Right lobe of liver (tissue), 6 donors: ENCODE measurements at regions not wholly inside any gene's neighbourhood (a gene's known extent, or its start where the extent isn't known, plus 50 kb on each side); places are given as distances from the start of the nearest gene placed in this dataset.

ENCODE experiments used
- ATAC-seq, 4 donors: fragments of 200-7000 bp; cut with Tn5 transposase; one replicate each; pipeline ENCODE4 v1.9.1; 2020; ENCODE audit warnings: mild to moderate bottlenecking in 4 of 4, moderate library complexity in 4 of 4
- DNase-seq, 3 donors: peaks; one replicate each; pipeline ENCODE4 v3.0.0-alpha.2; 2020
- H3K27ac ChIP-seq, 3 donors: fragments of 200-600 bp; one replicate each; pipeline ENCODE4 v1.8.0; 2022
- H3K27me3 ChIP-seq, 2 donors: fragments of 200-600 bp; one replicate each; pipeline ENCODE4 v1.8.0; 2022
- H3K36me3 ChIP-seq, 4 donors: fragments of 200-600 bp; sonication (generic) in 1 of 4; one replicate each; pipeline versions ENCODE4 v1.5.1 to v1.8.0; 2017 to 2022; ENCODE audit warnings: control low read depth in 1 of 4
- H3K4me1 ChIP-seq, 4 donors: fragments of 200-600 bp; sonication (generic) in 1 of 4; one replicate each; pipeline versions ENCODE4 v1.5.1 to v1.8.0; 2017 to 2022; ENCODE audit warnings: control low read depth in 1 of 4
- H3K4me3 ChIP-seq, 3 donors: fragments of 200-600 bp; one replicate each; pipeline ENCODE4 v1.8.0; 2022
- H3K9me3 ChIP-seq, 4 donors: fragments of 200-600 bp; sonication (generic) in 1 of 4; one replicate each; pipeline versions ENCODE4 v1.5.1 to v1.8.0; 2017 to 2022; ENCODE audit warnings: control low read depth in 1 of 4
- CTCF ChIP-seq, 4 donors: fragments of 200-600 bp in 3 of 4; fragments of 450-650 bp in 1 of 4; IDR thresholded peaks; one replicate each; pipeline versions ENCODE4 v1.5.1 to v1.8.0; 2016 to 2022; ENCODE audit warnings: antibody characterized with exemption in 4 of 4, mild to moderate bottlenecking in 2 of 4
- POLR2A ChIP-seq: fragments of 450-650 bp; IDR thresholded peaks from one replicate; pipeline ENCODE4 v1.6.1; 2017; ENCODE audit warnings: antibody characterized with exemption, mild to moderate bottlenecking
- WGBS: methylation state at CpG from one replicate; pipeline ENCODE4 v1.1.6; 2018; ENCODE audit warnings: low coverage, low lambda C conversion rate; ENCODE audit not compliant: insufficient coverage; ENCODE audit errors: missing lambda C conversion rate; 5-methylcytosine and 5-hydroxymethylcytosine counted together
- intact Hi-C, 2 donors: fragments of 100-400 bp; cut with DNase I; formaldehyde crosslinking; loops; one replicate each; pipeline versions ENCODE4 v1.11.2 to v1.14.1; 2022
- donor health status: DM: no; HTN: yes; CAD: no.
- donor health status: DM: no; HTN: no; CAD: no.
- donor health status: DM: no; HTN: no; CAD: no.
- donor health status: DM: no; HTN: yes; CAD: no.
- donor health status: DM: no; HTN: yes; CAD: no.

GRCh38 chr11:128180441-128181087 lies 406.8 kb downstream of the ETS1 start:
- H3K27ac ChIP-seq, result no peak overlapping the region
- no peaks in the 10 kb centered on the region for H3K9me3 ChIP-seq
- no peaks in the 10 kb centered on the region for H3K27me3 ChIP-seq
- no peaks in the 10 kb centered on the region for H3K4me1 ChIP-seq
- H3K4me3 ChIP-seq, result no peak overlapping the region
- intact Hi-C loops, result loop anchor here in 1 of 2 donors (10.0 kb wide), 1 partner anchor 104 kb away; no protein-coding TSS in a partner anchor
- ATAC-seq, result peak in 3 of 4 donors; percentile 25 to 53 (median 52)
- whole genome bisulfite sequencing, result 82% methylated on average over 5 of the region's 5 CpGs
- H3K36me3 ChIP-seq, result no peaks in the 10 kb centered on the region
- no peak for TF ChIP-seq POLR2A
- TF ChIP-seq CTCF (IDR thresholded peaks at IDR 0.05), result no peak
- no peak for DNase-seq

- WGBS, result 40% methylated on average over 1 of the region's 1 CpG
Observed at GRCh38 chr11:128179512-128179911, 407.8 kb downstream of the ETS1 start.

GRCh38 chr11:128179039-128179438 lies 408.3 kb downstream of the ETS1 start:
- ATAC-seq, result no peak
- no peak for DNase-seq
- TF ChIP-seq CTCF (IDR thresholded peaks at IDR 0.05) (no peak), POLR2A (no peak)
- H3K27me3 ChIP-seq, result no peaks in the 10 kb centered on the region
- H3K4me1 ChIP-seq, result no peaks in the 10 kb centered on the region
- 89% methylated on average over 2 of the region's 2 CpGs for WGBS
- no peaks in the 10 kb centered on the region for H3K9me3 ChIP-seq
- intact Hi-C loops, result no loop called here
- H3K36me3 ChIP-seq, result no peaks in the 10 kb centered on the region
- H3K4me3 ChIP-seq, result no peak overlapping the region
- H3K27ac ChIP-seq, result no peak overlapping the region

More at GRCh38 chr11:128179512-128179911, 407.8 kb downstream of the ETS1 start:
- no peaks in the 10 kb centered on the region for H3K4me1 ChIP-seq
- no peak overlapping the region for H3K4me3 ChIP-seq
- H3K27me3 ChIP-seq, result no peaks in the 10 kb centered on the region
- TF ChIP-seq POLR2A (no peak), CTCF (IDR thresholded peaks at IDR 0.05) (no peak)
- no peak for ATAC-seq
- intact Hi-C loops, result no loop called here
- H3K36me3 ChIP-seq, result no peaks in the 10 kb centered on the region
- no peak overlapping the region for H3K27ac ChIP-seq
- no peak for DNase-seq
- no peaks in the 10 kb centered on the region for H3K9me3 ChIP-seq

GRCh38 chr11:128174465-128175291 lies 412.7 kb downstream of the ETS1 start:
- no peaks in the 10 kb centered on the region for H3K27me3 ChIP-seq
- H3K27ac ChIP-seq, result no peak overlapping the region
- ATAC-seq (peak in 3 of 4 donors; percentile 14 to 52 (median 15)), DNase-seq (no peak)
- H3K4me3 ChIP-seq, result no peak overlapping the region
- intact Hi-C loops, result no loop called here
- WGBS, result 73% methylated on average over 4 of the region's 7 CpGs
- no peaks in the 10 kb centered on the region for H3K36me3 ChIP-seq
- TF ChIP-seq CTCF (IDR thresholded peaks at IDR 0.05) (no peak), POLR2A (no peak)
- peaks cover 0 to 10% (median 2%) of the 10 kb centered on the region in 4 donors for H3K4me1 ChIP-seq
- H3K9me3 ChIP-seq, result no peaks in the 10 kb centered on the region
